Caki2 (cell line): ENCODE measurements at regions not wholly inside any gene's neighbourhood (a gene's known extent, or its start where the extent isn't known, plus 50 kb on each side); places are given as distances from the start of the nearest gene placed in this dataset.

ENCODE experiments used
- DNase-seq: peaks from one replicate; pipeline ENCODE4 v3.0.0-alpha.2; 2015; ENCODE audit warnings: low read depth
- in situ Hi-C: cut with HindIII; loops from 2 replicates; pipeline ENCODE4 v1.10.0; 2016; ENCODE audit warnings: low sequenced_read_pairs, low pct_unique_long_range_greater_than_20kb, mixed read lengths

DNA sequence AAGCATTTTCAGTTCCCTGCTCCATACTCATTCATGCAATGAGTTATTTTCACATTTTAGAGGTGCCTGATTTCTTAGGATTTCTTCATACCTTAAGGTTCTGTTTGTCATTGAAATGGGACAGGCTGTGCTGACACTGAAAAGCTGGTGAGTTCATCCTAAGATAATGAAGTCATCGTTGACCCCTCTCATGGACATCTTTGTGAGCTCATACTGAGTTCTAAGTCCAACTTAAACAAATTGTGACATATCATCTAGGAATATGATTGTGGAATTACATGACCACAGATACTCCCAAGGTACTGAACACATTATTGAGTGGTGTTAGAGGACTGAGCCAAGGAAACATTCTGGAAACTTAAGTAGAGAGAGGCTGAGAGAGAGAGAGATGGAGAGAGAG is 224.8 kb upstream of the JAG1 start:
- DNase-seq, result no peak
- in situ Hi-C loops, result no loop called here

DNA sequence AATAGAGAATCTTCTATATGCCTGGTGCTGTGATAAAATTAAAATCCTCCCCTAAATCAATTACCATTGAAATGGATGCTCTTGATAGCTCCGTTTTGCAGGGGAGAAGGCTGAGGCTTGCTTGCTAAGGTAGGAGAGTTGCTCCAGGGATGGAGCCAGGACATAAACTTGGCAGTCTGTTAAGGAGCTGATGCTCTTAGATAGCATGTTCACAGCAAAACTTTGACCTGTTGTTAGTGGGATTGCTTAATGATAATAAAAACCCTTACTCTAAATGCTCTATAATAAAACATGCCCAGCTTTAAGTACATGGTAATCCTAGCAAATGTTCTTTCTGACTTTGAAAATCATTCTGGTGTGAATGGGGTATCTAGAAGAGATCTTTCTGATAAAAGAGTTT is 228.4 kb upstream of the JAG1 start:
- no peak for DNase-seq
- in situ Hi-C loops, result no loop called here

DNA sequence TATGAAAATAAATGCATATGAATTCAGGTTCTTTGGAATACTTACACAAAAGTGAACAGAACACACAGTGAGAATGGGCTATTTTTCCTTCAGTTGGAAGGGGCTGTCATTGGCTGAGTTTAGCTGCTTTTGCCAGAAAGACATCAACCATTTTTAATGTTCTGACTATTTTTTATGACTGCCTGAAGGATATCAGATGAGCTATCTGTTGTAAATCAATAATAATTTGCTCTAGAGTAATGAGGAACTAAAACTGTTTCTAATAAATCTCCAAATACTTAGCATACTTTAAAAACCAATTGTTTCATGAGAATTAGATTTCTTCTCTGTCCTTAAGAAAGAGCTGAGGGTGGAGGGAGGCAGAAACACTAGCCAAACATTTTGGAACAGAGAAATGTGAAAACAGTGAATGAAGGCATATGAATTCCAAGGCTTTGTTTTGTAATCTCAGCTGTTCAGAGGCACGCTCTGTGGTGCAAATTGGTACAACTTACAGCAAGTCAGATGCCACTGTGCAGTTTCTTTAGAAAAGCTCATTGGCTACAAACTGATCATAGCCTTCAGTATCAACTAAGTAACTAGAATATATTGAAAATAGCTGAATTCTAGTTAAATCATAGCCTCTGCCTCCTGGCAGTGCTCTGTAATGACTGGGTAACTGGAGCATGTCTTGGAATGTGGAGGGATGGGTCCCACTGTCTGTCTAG is 228.9 kb upstream of the JAG1 start:
- in situ Hi-C loops, result no loop called here
- no peak for DNase-seq

DNA sequence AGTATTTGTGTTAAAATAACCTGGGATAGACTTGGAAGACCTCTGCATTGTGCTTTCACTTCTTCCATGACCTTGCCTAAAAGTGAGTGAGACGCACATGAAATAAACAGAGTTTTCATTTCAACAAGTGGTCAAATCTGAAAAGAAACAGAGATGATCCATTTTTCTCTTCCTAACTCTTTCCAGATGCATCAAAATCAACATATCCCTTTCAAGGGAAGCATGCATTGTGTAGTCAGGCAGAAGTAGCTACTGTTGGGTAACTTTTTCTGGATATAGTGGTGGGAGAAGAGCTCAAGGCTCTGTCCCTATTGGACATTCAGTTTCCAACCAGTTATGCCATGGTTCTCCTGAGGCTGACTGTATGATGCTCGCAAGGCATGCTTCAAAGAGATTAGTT is 233.0 kb upstream of the JAG1 start:
- no peak for DNase-seq
- in situ Hi-C loops, result no loop called here

DNA sequence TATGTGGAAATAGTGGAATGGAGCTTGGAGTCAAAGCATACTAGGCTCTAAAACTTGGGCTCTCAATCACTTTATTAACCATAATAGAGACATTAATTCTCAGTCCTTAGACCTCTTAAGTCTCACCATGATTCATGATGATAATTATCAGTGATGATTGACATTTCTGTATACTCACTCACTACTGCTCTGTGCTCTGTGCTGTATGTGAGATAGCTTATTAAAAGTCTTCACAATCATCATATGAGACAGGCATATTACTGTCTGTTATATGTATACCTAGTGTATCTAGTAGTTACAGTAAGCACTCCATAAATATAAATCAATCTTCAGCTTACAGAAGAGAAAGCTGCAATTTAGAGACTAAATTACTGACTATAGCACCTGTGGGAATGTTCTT is 236.0 kb upstream of the JAG1 start:
- DNase-seq, result no peak
- in situ Hi-C loops, result no loop called here

GRCh38 chr20:10910535-10911178 is 236.9 kb upstream of the JAG1 start:
- no peak for DNase-seq
- in situ Hi-C loops, result no loop called here

- in situ Hi-C loops, result no loop called here
- no peak for DNase-seq
Measured at GRCh38 chr20:10911298-10911697, 237.5 kb upstream of the JAG1 start.

DNA sequence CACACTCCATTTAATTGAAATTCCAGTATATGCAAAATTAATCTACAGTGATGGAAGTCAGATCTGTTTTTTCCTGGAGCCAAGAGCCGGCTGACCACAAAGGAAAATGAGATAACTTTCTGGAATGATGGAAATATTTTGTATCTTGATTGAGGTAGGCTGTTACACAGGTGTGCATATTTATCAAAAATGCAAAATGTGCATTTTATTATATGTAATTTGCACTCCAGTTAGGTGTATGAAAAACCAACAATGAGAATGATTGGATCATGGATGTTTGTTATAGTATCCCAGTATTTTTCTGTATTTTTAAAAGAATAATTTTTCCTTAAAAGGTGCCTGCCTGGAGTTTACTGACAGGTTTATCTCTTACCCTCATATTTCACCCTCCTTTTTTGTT is 242.0 kb upstream of the JAG1 start:
- in situ Hi-C loops, result no loop called here

GRCh38 chr20:10916312-10916711 is 242.5 kb upstream of the JAG1 start:
- in situ Hi-C loops, result no loop called here
- DNase-seq, result no peak

More for the DNA sequence above, 242.0 kb upstream of the JAG1 start:
- no peak for DNase-seq

DNA sequence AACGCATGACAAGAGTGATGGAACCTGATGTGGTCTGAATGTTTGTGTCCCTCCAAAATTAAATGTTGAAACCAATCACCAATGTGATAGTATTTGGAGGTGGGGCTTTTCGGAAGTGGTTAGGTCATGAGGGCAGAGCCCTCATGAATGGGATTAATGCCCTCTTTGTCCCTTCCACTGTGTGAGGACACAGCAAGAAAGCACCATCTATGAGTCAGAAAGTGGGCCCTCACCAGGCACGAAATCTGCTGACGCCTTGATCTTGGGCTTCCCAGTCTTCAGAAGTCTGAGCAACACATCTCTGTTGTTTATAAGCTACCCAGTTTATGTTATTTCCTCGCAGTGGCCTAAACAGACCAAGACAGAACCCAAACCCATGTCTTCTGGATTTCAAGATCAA is 244.0 kb upstream of the JAG1 start:
- in situ Hi-C loops, result no loop called here
- DNase-seq, result no peak

- in situ Hi-C loops, result no loop called here
- DNase-seq, result peak; percentile 12
Measured at GRCh38 chr20:10919396-10920140, 245.8 kb upstream of the JAG1 start.

- in situ Hi-C loops, result no loop called here
Measured at GRCh38 chr20:10920396-10920795, 246.6 kb upstream of the JAG1 start.

GRCh38 chr20:10921491-10922010 is 247.8 kb upstream of the JAG1 start:
- no peak for DNase-seq
- in situ Hi-C loops, result no loop called here

More at GRCh38 chr20:10920396-10920795, 246.6 kb upstream of the JAG1 start:
- DNase-seq, result no peak

DNA sequence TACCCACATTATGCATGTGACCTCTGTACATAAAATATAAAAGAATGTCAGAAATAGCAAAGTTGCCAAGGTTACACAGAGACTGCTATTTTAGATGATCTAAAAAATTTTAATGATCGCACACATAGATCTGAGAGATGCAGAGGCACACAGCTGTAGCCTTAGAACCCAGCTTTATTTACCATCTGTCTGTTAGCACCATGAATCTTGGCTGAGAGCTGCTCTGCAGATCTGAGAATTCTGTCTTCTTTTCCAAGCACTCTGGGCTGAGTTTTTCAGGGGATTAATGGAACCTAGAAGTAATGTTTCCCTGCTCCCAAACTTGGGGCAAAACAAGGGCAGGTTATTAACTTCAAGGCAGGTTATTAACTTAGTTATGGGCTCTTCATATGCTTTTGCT is 248.7 kb upstream of the JAG1 start:
- in situ Hi-C loops, result no loop called here
- DNase-seq, result no peak

DNA sequence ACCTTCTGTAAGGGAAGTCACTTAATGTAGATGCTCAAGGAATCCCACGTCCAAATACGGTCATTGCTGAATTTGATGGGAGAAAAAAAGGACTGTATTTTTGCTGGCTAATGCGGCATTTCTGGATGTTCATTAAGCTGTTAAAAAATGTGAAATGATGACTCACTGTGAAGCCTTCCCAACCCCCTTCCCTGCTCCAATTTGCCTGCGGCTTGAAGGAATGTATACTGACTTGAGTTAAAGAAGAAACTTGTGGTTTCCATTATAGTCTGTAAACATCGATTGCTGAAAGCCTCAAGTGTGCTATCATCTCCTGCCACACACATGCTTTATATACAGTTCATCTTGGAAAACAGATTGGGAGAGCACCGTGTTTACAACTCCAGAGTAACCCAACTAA is 249.1 kb upstream of the JAG1 start:
- in situ Hi-C loops, result no loop called here
- peak; percentile 90 for DNase-seq

DNA sequence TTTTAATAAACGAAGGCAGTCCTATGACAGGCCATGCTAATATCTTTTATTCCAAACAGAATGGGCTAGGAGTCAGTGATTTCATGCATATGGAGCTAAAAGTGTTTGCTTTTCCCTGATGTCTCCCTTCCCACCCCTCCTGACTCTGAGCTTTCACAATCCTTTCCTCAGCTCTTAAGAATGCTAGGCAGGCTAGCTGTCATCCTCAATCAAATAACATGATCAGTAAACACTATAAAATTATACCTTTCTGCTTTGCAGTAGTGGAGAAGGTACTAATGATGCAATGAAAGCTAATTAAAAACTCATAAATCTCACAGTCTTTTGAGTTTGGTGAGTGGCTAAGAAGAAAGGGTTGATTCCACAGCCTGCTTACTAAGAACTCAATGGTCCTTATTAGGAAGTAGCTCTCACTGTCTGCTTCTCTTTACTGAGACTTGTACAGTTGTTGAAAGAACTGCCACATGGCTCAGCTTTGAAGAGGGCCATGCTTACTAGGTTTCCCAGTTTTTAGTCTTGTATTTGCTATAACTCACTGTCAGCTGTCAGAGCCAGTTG is 250.9 kb upstream of the JAG1 start:
- DNase-seq, result peak; percentile 98
- in situ Hi-C loops, result no loop called here

DNA sequence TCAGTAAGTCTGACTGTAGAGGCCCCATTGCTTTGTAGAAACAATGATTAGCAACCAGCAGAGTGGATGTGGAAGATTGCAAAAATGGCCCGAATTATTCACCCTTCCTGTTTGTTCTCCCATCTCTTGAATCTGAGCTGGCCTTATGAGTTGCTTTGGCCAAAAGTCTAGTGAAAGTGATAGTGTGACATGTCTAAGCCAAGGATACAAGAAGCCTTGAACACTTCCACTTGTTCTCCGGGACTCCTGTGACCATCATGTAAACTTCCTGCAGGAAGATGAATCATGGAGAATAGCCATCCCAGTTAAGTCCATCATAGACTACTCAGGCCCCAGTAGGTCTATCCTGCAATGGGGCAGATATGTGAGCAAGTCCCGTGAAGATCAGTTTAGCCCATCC is 252.0 kb upstream of the JAG1 start:
- in situ Hi-C loops, result no loop called here
- DNase-seq, result no peak

DNA sequence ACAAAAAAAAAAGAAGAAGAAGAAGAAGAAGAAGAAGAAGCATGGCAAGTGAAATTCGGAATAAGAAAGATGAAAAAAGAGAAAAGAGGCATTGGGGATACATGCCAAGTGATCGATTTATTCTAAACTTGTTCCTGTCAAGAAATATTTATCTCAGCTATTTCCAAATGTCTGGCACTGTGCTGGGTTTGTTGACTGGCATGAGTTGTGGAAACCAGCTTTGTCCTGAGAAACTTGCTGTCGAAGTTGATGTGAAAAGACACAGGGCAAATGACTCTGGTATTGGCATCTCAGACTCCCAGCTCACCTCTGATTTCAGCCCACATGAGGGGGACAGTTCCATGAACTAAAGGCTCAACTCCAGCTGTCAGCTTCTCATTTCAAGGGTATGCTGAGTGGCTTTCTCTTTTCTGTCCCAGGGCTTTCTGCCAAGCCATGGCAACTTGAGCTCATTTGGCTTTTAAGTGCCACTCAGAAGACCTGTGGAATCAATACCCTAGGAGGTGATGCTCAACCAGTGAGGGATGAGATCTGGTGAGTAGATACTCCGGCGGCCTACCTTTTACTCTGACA is 253.3 kb upstream of the JAG1 start:
- in situ Hi-C loops, result no loop called here
- DNase-seq, result no peak
